ENCODE measurements at regions not wholly inside any gene's neighbourhood (a gene's known extent, or its start where the extent isn't known, plus 50 kb on each side); places are given as distances from the start of the nearest gene placed in this dataset.
"Not testable (repeated sequence)": the region's sequence is repeated elsewhere in the genome, so short reads cannot be mapped to it uniquely, and the experiment has no call there.

GRCh38 chr17:64720253-64720652 is 58.1 kb upstream of the SMURF2 start:
- TF ChIP-seq, protein P1, sequence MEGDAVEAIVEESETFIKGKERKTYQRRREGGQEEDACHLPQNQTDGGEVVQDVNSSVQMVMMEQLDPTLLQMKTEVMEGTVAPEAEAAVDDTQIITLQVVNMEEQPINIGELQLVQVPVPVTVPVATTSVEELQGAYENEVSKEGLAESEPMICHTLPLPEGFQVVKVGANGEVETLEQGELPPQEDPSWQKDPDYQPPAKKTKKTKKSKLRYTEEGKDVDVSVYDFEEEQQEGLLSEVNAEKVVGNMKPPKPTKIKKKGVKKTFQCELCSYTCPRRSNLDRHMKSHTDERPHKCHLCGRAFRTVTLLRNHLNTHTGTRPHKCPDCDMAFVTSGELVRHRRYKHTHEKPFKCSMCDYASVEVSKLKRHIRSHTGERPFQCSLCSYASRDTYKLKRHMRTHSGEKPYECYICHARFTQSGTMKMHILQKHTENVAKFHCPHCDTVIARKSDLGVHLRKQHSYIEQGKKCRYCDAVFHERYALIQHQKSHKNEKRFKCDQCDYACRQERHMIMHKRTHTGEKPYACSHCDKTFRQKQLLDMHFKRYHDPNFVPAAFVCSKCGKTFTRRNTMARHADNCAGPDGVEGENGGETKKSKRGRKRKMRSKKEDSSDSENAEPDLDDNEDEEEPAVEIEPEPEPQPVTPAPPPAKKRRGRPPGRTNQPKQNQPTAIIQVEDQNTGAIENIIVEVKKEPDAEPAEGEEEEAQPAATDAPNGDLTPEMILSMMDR (conservative IDR thresholded peaks at IDR 0.05; ENCODE audit: low read length): not testable (repeated sequence)
- TF ChIP-seq EZH2phosphoT487 (IDR thresholded peaks at IDR 0.05; ENCODE audit: borderline replicate concordance, low read depth, low read length): not testable (repeated sequence)
